ENCODE measurements at regions not wholly inside any gene's neighbourhood (a gene's known extent, or its start where the extent isn't known, plus 50 kb on each side); places are given as distances from the start of the nearest gene placed in this dataset.
"Not testable (repeated sequence)": the region's sequence is repeated elsewhere in the genome, so short reads cannot be mapped to it uniquely, and the experiment has no call there.

DNA sequence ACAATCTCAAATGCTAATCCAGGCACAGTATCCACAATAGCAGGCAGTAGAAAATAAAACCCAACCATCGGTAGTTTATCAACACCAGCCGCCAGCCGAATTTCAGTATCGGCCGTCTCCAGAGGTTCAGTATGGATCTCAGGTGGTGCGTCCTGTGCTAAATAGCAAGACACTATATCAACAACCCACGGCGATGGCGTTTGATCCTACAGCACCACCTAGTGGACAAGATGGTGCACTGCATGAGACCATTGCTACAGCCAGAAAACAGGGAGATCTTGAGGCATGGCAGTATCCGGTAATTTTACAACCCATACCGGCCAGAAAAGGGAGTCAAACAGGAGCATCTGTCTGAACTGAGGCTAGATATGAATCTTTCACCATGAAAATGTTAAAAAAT, 112.0 kb upstream of the FRG2C start:
- H3K27me3 ChIP-seq, H3K27ac ChIP-seq, DNase-seq, H3K36me3 ChIP-seq, H3K4me3 ChIP-seq, H3K4me1 ChIP-seq, ATAC-seq: not testable (repeated sequence)
- H3K9me3 ChIP-seq = peaks cover 0 to 24% (median 0%) of the 10 kb centered on the region in 11 donors
- TF ChIP-seq, protein P1, sequence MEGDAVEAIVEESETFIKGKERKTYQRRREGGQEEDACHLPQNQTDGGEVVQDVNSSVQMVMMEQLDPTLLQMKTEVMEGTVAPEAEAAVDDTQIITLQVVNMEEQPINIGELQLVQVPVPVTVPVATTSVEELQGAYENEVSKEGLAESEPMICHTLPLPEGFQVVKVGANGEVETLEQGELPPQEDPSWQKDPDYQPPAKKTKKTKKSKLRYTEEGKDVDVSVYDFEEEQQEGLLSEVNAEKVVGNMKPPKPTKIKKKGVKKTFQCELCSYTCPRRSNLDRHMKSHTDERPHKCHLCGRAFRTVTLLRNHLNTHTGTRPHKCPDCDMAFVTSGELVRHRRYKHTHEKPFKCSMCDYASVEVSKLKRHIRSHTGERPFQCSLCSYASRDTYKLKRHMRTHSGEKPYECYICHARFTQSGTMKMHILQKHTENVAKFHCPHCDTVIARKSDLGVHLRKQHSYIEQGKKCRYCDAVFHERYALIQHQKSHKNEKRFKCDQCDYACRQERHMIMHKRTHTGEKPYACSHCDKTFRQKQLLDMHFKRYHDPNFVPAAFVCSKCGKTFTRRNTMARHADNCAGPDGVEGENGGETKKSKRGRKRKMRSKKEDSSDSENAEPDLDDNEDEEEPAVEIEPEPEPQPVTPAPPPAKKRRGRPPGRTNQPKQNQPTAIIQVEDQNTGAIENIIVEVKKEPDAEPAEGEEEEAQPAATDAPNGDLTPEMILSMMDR (IDR thresholded peaks at IDR 0.05) = peak in 5 of 9 donors; percentile 25 to 71 (median 50)
- WGBS, 2 donors = 35 to 46% methylated on average over 11 of the region's 11 CpGs
- intact Hi-C loops (cut with DNase I) = loop anchor here in 3 of 10 donors (10.0 kb wide), 1 partner anchor 257 kb away; no protein-coding TSS in a partner anchor

DNA sequence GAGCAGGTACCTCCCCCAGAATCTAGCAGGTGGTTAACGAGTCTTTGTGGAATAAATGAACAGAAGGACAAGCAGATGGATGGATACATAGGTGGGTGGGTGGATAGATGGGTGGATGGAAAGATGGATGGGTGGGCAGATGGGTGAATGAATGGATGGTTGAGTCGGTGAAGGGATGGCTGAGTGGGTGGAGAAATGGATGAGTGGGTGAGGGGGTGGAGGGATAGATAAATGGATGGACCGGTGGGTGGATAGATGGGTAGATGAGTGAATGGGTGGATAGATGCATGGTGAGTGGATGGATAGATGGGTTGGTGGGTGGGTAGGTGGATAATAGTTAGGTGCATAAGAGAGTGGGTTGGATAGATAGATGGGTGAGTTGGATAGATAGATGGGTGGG, 99.7 kb upstream of the FRG2C start:
- ATAC-seq; H3K36me3 ChIP-seq; H3K9me3 ChIP-seq; H3K4me3 ChIP-seq; H3K27me3 ChIP-seq; H3K27ac ChIP-seq; DNase-seq; H3K4me1 ChIP-seq; intact Hi-C loops (cut with DNase I): not testable (repeated sequence)
- 94 to 95% methylated on average over 3 of the region's 3 CpGs for WGBS, 2 donors

DNA sequence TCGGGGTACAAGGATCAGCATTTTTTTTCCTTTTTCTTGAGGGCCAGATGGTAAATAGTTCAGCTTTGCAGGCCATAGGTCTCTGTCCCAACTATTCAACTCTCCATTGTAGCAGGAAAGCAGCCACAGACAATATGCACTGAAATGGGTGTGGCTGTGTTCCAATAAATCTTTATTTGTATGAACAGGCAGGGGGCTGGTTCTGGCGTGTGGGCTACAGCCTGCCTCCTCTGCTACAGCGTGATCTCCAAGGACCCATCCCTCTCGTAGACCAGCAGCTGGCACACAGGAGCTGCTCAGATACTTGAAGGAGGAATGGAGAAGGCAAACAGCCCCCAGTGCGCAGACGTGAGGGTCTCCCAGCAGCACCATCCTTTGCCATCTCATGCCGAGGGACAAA, 91.8 kb upstream of the FRG2C start:
- H3K36me3 ChIP-seq; ATAC-seq; H3K27ac ChIP-seq; intact Hi-C loops (cut with DNase I); H3K27me3 ChIP-seq; DNase-seq; H3K4me1 ChIP-seq; H3K9me3 ChIP-seq; H3K4me3 ChIP-seq: not testable (repeated sequence)
- 69 to 77% methylated on average over 7 of the region's 7 CpGs for WGBS, 2 donors

DNA sequence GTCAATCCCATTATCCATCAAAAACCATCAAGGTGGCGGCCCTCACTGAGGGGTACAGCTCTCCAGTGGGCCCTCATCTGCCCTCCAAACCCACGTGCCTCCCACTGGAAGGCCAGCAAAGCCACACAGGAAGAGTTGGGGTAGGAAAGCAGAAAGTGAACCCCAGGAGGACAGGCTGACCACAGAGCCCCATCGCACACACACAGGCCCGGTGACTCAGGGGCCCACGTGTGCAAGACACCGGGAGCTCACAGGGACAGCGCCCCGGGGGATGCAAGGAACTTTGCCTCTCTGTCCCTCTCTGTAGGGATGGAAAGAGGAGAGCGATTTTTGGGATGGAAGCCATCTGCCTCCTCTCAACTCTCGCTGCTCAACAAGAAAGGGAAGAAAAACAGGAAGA, 85.0 kb upstream of the FRG2C start:
- H3K27me3 ChIP-seq = peaks cover 0 to 37% (median 9%) of the 10 kb centered on the region in 7 donors
- H3K9me3 ChIP-seq, ATAC-seq, H3K4me1 ChIP-seq, H3K36me3 ChIP-seq, H3K4me3 ChIP-seq, DNase-seq, H3K27ac ChIP-seq: not testable (repeated sequence)
- 42 to 49% methylated on average over 10 of the region's 10 CpGs for WGBS, 2 donors
- intact Hi-C loops (cut with DNase I) = loop anchor here in 1 of 10 donors (5.0 kb wide), 1 partner anchor 287 kb away; no protein-coding TSS in a partner anchor

DNA sequence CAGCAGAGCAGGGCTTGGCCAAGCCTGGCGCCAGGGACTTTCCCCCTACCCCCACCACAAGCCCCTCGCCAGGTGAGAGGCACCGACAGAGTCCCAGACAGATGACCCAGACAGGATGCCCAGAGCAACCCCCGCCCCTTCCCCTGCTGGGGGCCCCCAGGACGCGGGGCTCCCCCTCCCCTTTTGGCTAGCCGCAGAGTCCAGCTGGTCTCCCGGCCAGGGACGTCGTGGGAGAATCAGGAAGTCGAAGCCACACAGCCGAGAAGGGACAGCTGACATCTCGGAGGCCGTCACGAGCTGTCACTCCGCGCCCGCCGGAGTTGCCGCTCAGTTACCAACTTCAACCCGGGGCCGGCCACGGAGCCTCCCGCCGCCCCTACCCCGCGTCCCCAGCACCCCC, 84.6 kb upstream of the FRG2C start:
- DNase-seq, H3K36me3 ChIP-seq, H3K27ac ChIP-seq, ATAC-seq, H3K9me3 ChIP-seq, H3K4me1 ChIP-seq: not testable (repeated sequence)
- intact Hi-C loops (cut with DNase I) = loop anchor here in 1 of 10 donors (5.0 kb wide), 1 partner anchor 287 kb away; no protein-coding TSS in a partner anchor
- Histone ChIP-seq H3K4me3 (peak overlapping the region in 9 of 10 donors; percentile 19 to 64 (median 47)), H3K27me3 (peaks cover 0 to 37% (median 9%) of the 10 kb centered on the region in 7 donors)
- WGBS, 2 donors = 1 to 2% methylated on average over 17 to 24 of the region's 27 CpGs

DNA sequence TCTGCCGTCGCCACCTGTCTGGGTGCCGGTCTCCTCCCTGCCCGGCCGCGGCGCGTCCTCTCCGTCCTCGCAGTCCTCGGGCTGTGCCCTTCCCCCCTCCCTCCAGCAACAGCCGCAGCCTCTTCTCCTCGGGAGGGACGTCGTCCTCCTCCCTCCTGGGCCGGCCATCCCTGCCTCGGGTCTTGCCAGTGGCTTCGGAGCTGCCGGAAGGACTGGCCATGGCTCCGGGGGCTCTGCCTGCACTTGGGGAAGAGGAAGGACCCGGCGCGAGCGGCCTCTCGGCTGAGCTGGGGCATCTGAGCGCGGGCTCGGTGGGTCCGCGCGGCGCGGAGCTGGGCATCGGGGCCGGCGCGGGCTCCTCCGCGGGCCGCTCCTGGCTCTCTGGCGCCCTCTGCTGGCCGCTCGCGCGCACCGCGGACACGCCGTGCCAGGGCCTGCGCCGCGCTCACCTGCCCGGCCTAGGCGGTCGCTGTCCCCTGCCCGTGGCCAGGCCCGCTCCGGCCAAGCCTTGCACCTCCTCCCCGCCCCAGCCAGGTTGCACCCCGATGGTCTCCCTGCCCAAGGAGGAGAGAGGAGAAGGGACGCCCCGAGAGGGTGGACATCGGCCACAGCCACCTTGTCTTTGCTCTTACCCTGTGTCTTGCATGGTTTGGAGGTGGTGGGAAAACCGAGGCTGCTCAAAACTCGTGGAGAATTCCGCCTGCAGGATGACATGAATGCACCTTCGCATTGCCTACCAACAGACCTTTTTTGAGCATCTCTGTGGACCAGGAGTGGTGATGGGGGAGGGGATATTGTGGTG, 83.9 kb upstream of the FRG2C start:
- DNase-seq = peak in 1 of 2 donors; percentile 64
- Histone ChIP-seq H3K4me3 (peak overlapping the region in 9 of 10 donors; percentile 19 to 64 (median 47)), H3K27me3 (peaks cover 0 to 37% (median 9%) of the 10 kb centered on the region in 7 donors)
- H3K4me1 ChIP-seq, H3K27ac ChIP-seq, H3K36me3 ChIP-seq, ATAC-seq, H3K9me3 ChIP-seq: not testable (repeated sequence)
- intact Hi-C loops (cut with DNase I) = loop anchor here in 2 of 10 donors (5.0 to 10.0 kb wide), 2 partner anchors 285 to 288 kb away; no protein-coding TSS in a partner anchor
- TF ChIP-seq, protein P1 (IDR thresholded peaks at IDR 0.05) = peak; percentile 35 to 88 (median 73)
- 3 to 7% methylated on average over 36 to 67 of the region's 67 CpGs for WGBS, 2 donors

DNA sequence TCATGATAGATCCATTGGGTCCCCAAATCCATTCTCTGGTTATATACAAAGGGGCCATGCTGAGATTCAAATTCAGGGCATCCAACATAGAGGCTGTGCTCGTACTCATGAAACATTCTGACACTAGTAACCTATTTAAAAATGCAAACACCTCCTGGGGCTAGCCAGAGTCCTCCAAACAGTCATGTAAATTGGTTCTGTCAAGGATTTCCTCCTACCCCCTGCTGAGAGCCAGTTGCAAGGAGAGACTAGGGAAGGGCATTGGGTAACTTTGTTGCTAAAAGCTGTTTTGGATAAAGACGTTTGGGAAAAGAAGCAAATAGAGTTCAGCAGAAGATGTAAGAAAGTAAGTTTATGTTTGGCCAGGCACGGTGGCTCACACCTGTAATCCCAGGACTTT, 81.6 kb upstream of the FRG2C start:
- DNase-seq, H3K9me3 ChIP-seq, ATAC-seq, H3K36me3 ChIP-seq, H3K4me3 ChIP-seq, H3K4me1 ChIP-seq, H3K27ac ChIP-seq: not testable (repeated sequence)
- WGBS, 2 donors = 52 to 53% methylated on average over 3 of the region's 3 CpGs
- intact Hi-C loops (cut with DNase I) = loop anchor here in 1 of 10 donors (10.0 kb wide), 1 partner anchor 288 kb away; no protein-coding TSS in a partner anchor
- peaks cover 0 to 37% (median 9%) of the 10 kb centered on the region in 7 donors for H3K27me3 ChIP-seq

DNA sequence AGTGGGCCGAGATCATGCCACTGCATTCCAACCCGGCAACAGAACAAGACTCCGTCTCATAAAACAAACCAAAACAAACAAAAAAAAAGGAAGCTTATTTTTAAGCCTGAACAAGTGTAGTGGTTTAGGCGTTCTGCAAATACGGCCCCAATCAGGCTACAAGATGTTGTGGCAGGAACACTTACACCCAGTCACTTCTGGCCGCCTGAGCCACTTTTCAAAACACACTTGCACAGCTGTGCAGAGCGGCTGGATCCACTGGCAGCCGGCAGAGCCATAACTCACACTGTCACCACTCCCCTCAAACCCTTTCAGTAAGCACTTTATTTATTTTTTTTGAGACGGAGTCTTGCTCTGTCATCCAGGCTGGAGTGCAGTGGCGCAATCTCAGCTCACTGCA, 81.0 kb upstream of the FRG2C start:
- intact Hi-C loops (cut with DNase I) = loop anchor here in 1 of 10 donors (10.0 kb wide), 1 partner anchor 288 kb away; no protein-coding TSS in a partner anchor
- H3K4me1 ChIP-seq, ATAC-seq, H3K4me3 ChIP-seq, H3K9me3 ChIP-seq, DNase-seq, H3K36me3 ChIP-seq, H3K27ac ChIP-seq: not testable (repeated sequence)
- 53 to 63% methylated on average over 10 of the region's 10 CpGs for WGBS, 2 donors
- peaks cover 0 to 35% (median 9%) of the 10 kb centered on the region in 7 donors for H3K27me3 ChIP-seq

DNA sequence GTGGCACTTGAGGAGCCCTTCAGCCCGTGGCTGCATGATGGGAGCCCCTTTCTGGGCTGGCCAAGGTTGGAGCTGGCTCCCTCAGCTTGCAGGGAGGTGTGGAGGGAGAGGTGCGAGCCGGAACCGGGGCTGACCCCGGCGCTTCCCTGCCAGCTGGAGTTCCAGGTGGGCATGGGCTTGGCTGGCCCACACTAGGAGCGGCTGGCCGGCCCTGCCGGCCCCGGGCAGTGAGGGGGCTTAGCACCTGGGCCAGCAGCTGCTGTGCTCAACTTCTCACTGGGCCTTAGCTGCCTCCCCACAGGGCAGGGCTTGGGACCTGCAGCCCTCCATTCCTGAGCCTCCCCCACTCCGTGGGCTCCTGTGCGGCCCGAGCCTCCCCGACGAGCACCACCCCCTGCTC, 76.4 kb upstream of the FRG2C start:
- H3K4me1 ChIP-seq, H3K27ac ChIP-seq, H3K36me3 ChIP-seq, DNase-seq, H3K27me3 ChIP-seq, H3K9me3 ChIP-seq, H3K4me3 ChIP-seq, ATAC-seq: not testable (repeated sequence)
- intact Hi-C loops (cut with DNase I) = loop anchor here in 1 of 10 donors (10.0 kb wide), 1 partner anchor 293 kb away; no protein-coding TSS in a partner anchor
- 90 to 92% methylated on average over 15 of the region's 15 CpGs for WGBS, 2 donors

All from heart right ventricle (tissue), 16 donors.